AG04450 (cell line): ENCODE measurements at regions not wholly inside any gene's neighbourhood (a gene's known extent, or its start where the extent isn't known, plus 50 kb on each side); places are given as distances from the start of the nearest gene placed in this dataset.

Experiments used
- CTCF ChIA-PET: fragments of 300-600, 350-600 bp; formaldehyde crosslinking; extraction: SDS; loops from one replicate; lab custom pipeline; 2022; ENCODE audit warnings: antibody characterized with exemption, inconsistent platforms; lab: Charles Lee
- POLR2A ChIA-PET: fragments of 350-600 bp; formaldehyde crosslinking; extraction: SDS; loops from one replicate; lab custom pipeline; 2021; ENCODE audit warnings: antibody characterized with exemption, inconsistent platforms; lab: Yijun Ruan, JAX
- DNase-seq: peaks from one replicate; pipeline ENCODE4 v3.0.0-alpha.2; 2011; ENCODE audit warnings: low read depth, low spot score
- H3K27ac ChIP-seq: one replicate; pipeline ENCODE4 v1.5.1; 2012; ENCODE audit warnings: low read depth, low read length, control low read depth
- H3K27me3 ChIP-seq: one replicate; pipeline ENCODE4 v1.6.0; 2012; ENCODE audit warnings: low read length; ENCODE audit not compliant: control insufficient read depth, insufficient read depth
- H3K4me3 ChIP-seq: 2 replicates; pipeline ENCODE4 v1.5.1; 2011; ENCODE audit warnings: mild to moderate bottlenecking, low read depth, low read length, control low read depth
- H3K9me3 ChIP-seq: 2 replicates; pipeline ENCODE4 v1.5.1; 2012; ENCODE audit warnings: low read length; ENCODE audit not compliant: control insufficient read depth, insufficient read depth
- CTCF ChIP-seq: IDR thresholded peaks from 2 replicates; pipeline ENCODE4 v1.5.1; 2011; ENCODE audit warnings: low read depth, low read length, control low read depth, inconsistent platforms

- no peak overlapping the region for H3K27ac ChIP-seq
- ChIA-PET CTCF (no interaction called here), POLR2A (no interaction called here)
- H3K9me3 ChIP-seq = peaks cover 33% of the 10 kb centered on the region
- DNase-seq = no peak
- H3K4me3 ChIP-seq = no peak overlapping the region
- no peak for TF ChIP-seq CTCF
- H3K27me3 ChIP-seq = no peaks in the 10 kb centered on the region
These were observed 363.8 kb downstream of the NPHP4 start for GRCh38 chr1:5628416-5628815.

GRCh38 chr1:5623399-5623798 is 368.8 kb downstream of the NPHP4 start:
- Histone ChIP-seq H3K27ac (no peak overlapping the region), H3K4me3 (no peak overlapping the region), H3K27me3 (no peaks in the 10 kb centered on the region), H3K9me3 (peaks cover 50% of the 10 kb centered on the region)
- DNase-seq = no peak
- no peak for TF ChIP-seq CTCF
- ChIA-PET CTCF (no interaction called here), POLR2A (no interaction called here)

- H3K27me3 ChIP-seq = no peaks in the 10 kb centered on the region
- H3K4me3 ChIP-seq = no peak overlapping the region
- POLR2A ChIA-PET = no interaction called here
- CTCF ChIA-PET = no interaction called here
- DNase-seq = no peak
- no peak for TF ChIP-seq CTCF
- H3K27ac ChIP-seq = no peak overlapping the region
- peaks cover 56% of the 10 kb centered on the region for H3K9me3 ChIP-seq
These were observed 369.8 kb downstream of the NPHP4 start for GRCh38 chr1:5622412-5622811.

- no peak for DNase-seq
- Histone ChIP-seq H3K4me3 (no peak overlapping the region), H3K9me3 (peaks cover 63% of the 10 kb centered on the region), H3K27ac (no peak overlapping the region), H3K27me3 (no peaks in the 10 kb centered on the region)
- TF ChIP-seq CTCF = no peak
- ChIA-PET CTCF (no interaction called here), POLR2A (no interaction called here)
These were observed 370.5 kb downstream of the NPHP4 start for GRCh38 chr1:5621692-5622091.

- Histone ChIP-seq H3K4me3 (no peak overlapping the region), H3K27ac (no peak overlapping the region), H3K9me3 (peaks cover 70% of the 10 kb centered on the region), H3K27me3 (no peaks in the 10 kb centered on the region)
- ChIA-PET POLR2A (no interaction called here), CTCF (no interaction called here)
- DNase-seq = no peak
- no peak for TF ChIP-seq CTCF
These were observed 371.2 kb downstream of the NPHP4 start for GRCh38 chr1:5620997-5621396.
